Esophagus squamous epithelium (tissue), 5 donors: ENCODE measurements at regions not wholly inside any gene's neighbourhood (a gene's known extent, or its start where the extent isn't known, plus 50 kb on each side); places are given as distances from the start of the nearest gene placed in this dataset.

ENCODE experiments used
- DNase-seq: peaks from one replicate; lab custom pipeline; 2025; lab: John Stamatoyannopoulos, UW
- H3K27ac ChIP-seq, 4 donors: fragments of 200-600 bp; sonication (generic); one replicate each; pipeline ENCODE4 v1.5.1; 2016 to 2019; ENCODE audit warnings: mild to moderate bottlenecking in 1 of 4
- H3K27me3 ChIP-seq, 4 donors: fragments of 200-600 bp; sonication (generic); 1 replicate in 3 of 4; 2 replicates in 1 of 4; pipeline versions ENCODE4 v1.5.1 to v1.6.0; 2017 to 2021; ENCODE audit warnings: antibody characterized with exemption in 1 of 4
- H3K36me3 ChIP-seq, 3 donors: fragments of 200-600 bp; sonication (generic); one replicate each; pipeline ENCODE4 v1.5.1; 2016 to 2019
- H3K4me1 ChIP-seq, 3 donors: fragments of 200-600 bp; sonication (generic); one replicate each; pipeline ENCODE4 v1.5.1; 2017 to 2019
- H3K4me3 ChIP-seq, 4 donors: fragments of 200-600 bp; sonication (generic); 1 replicate in 3 of 4; 2 replicates in 1 of 4; pipeline ENCODE4 v1.5.1; 2016 to 2019; ENCODE audit warnings: mild to moderate bottlenecking in 2 of 4, moderate library complexity in 1 of 4
- H3K9me3 ChIP-seq, 3 donors: fragments of 200-600 bp; sonication (generic); one replicate each; pipeline ENCODE4 v1.5.1; 2016 to 2019
- POLR2A ChIP-seq, 4 donors: fragments of 450-650 bp; IDR thresholded peaks; one replicate each; pipeline ENCODE4 v1.6.1; 2017; ENCODE audit warnings: antibody characterized with exemption in 4 of 4, mild to moderate bottlenecking in 4 of 4, moderate library complexity in 3 of 4
- WGBS, 2 donors: methylation state at CpG; one replicate each; pipeline ENCODE4 v1.1.5; 2018; 5-methylcytosine and 5-hydroxymethylcytosine counted together
- intact Hi-C: fragments of 100-400 bp; cut with DNase I; formaldehyde crosslinking; loops from one replicate; pipeline ENCODE4 v1.15.0; 2022
- TF ChIP-seq, protein P1 (sequence below), 6 experiments: fragments of 450-650 bp in 4 of 6; fragments of 200-600 bp in 2 of 6; sonication (generic) in 2 of 6; IDR thresholded peaks; one replicate each; pipeline ENCODE4 v1.5.1; 2016 to 2019; ENCODE audit warnings: antibody characterized with exemption in 6 of 6, mild to moderate bottlenecking in 4 of 6, moderate library complexity in 4 of 6
- donor health status: DM: yes; HTN: yes; CAD: no.

DNA sequence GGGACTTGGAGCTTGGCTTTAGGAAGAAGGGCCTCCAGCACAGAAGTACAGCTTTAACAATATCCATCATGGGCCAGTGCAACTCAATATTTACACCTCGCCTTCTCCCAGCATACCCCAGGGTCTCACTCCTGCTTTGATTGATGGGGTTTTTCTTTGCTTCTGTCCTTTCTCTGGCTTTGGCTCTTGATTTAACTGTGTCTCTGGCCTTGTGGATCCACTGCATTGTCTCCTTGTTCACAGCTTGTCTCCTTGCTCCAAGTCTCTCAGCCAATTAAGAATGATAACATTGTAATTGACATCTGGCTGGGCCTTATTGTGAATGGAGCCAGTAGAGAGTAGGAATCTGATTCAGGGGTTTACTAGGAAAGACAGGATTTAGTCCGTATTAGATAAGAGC lies 1019.5 kb downstream of the TMEM182 start:
- intact Hi-C loops, result no loop called here
- Histone ChIP-seq H3K9me3 (no peaks in the 10 kb centered on the region), H3K4me3 (no peak overlapping the region), H3K36me3 (no peaks in the 10 kb centered on the region), H3K27me3 (no peaks in the 10 kb centered on the region), H3K27ac (no peak overlapping the region), H3K4me1 (no peaks in the 10 kb centered on the region)
- WGBS, 2 donors, result 47 to 81% methylated on average over 2 of the region's 2 CpGs
- TF ChIP-seq POLR2A (IDR thresholded peaks at IDR 0.05), result no peak
- TF ChIP-seq, protein P1, sequence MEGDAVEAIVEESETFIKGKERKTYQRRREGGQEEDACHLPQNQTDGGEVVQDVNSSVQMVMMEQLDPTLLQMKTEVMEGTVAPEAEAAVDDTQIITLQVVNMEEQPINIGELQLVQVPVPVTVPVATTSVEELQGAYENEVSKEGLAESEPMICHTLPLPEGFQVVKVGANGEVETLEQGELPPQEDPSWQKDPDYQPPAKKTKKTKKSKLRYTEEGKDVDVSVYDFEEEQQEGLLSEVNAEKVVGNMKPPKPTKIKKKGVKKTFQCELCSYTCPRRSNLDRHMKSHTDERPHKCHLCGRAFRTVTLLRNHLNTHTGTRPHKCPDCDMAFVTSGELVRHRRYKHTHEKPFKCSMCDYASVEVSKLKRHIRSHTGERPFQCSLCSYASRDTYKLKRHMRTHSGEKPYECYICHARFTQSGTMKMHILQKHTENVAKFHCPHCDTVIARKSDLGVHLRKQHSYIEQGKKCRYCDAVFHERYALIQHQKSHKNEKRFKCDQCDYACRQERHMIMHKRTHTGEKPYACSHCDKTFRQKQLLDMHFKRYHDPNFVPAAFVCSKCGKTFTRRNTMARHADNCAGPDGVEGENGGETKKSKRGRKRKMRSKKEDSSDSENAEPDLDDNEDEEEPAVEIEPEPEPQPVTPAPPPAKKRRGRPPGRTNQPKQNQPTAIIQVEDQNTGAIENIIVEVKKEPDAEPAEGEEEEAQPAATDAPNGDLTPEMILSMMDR (IDR thresholded peaks at IDR 0.05), result no peak
- no peak for DNase-seq

DNA sequence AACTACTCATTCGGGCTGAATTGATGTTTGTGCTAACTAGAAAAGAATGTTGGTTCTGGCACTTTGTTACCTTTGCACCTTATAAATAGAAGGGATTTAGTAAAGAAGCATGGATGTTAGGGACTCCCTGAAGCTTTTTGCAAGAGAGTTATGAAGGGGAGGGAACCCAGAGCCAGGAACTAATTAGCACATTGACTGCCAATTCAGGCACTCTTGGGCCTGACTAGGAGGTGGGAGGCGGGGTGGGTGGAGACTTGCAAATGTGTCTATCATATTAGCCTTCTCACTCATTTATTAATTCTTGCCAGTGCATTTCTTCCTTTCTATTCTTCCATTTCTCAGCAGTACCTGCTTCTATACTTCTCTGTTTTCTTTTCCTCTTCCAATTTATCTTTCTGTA lies 1022.4 kb downstream of the TMEM182 start:
- no peaks in the 10 kb centered on the region for H3K27me3 ChIP-seq
- no peaks in the 10 kb centered on the region for H3K4me1 ChIP-seq
- H3K27ac ChIP-seq, result no peak overlapping the region
- no peaks in the 10 kb centered on the region for H3K36me3 ChIP-seq
- 51 to 53% methylated on average over 2 of the region's 2 CpGs for WGBS, 2 donors
- no peak for TF ChIP-seq POLR2A (IDR thresholded peaks at IDR 0.05)
- TF ChIP-seq, protein P1 (IDR thresholded peaks at IDR 0.05), result no peak
- no peaks in the 10 kb centered on the region for H3K9me3 ChIP-seq
- H3K4me3 ChIP-seq, result no peak overlapping the region
- intact Hi-C loops, result no loop called here
- no peak for DNase-seq

DNA sequence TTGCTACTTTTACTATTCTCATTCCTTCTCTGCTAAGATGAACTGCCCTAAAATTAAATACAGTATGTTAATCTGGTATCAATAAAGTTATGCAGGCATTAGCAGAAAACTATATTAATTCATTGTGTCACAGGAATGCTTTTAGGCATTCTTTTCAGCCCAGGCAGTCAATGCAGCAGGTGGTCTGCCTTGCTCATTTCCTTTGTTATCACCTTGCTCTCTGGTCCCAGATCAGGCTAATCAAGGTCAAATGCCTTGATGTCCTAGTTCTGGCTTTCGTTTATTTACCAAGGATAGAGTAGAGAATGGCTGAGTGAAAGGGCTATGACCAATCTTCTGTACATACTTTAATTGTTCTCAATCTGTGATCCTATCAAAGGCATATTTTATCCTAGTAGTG lies 1023.6 kb downstream of the TMEM182 start:
- H3K27me3 ChIP-seq, result no peaks in the 10 kb centered on the region
- WGBS, 2 donors, result 8 to 14% methylated on average over 1 of the region's 1 CpG

DNA sequence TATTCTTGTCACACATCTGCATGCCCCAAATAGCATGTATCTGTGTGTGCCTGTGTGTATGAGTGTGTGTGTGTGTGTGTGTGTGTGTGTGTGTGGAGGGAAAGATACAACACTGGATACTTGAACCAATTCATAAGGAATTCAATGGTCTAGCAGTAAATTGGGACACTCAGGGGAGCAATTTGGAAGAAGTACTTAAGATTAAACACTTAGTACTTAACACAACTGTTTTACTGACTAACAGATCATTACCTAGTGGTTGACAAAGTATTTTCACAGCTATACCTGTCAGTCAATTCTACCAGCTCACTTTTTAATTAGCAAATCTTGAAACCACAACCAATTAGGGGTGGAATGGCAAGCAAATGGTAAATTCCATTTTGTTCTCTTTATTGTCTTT lies 1024.1 kb downstream of the TMEM182 start:
- no peak for DNase-seq

More for the DNA sequence above, 1023.6 kb downstream of the TMEM182 start:
- Histone ChIP-seq H3K9me3 (no peaks in the 10 kb centered on the region), H3K4me1 (no peaks in the 10 kb centered on the region), H3K27ac (no peak overlapping the region), H3K36me3 (no peaks in the 10 kb centered on the region), H3K4me3 (no peak overlapping the region)
- intact Hi-C loops, result no loop called here
- TF ChIP-seq, protein P1 (IDR thresholded peaks at IDR 0.05), result no peak
- no peak for TF ChIP-seq POLR2A (IDR thresholded peaks at IDR 0.05)
- DNase-seq, result no peak

DNA sequence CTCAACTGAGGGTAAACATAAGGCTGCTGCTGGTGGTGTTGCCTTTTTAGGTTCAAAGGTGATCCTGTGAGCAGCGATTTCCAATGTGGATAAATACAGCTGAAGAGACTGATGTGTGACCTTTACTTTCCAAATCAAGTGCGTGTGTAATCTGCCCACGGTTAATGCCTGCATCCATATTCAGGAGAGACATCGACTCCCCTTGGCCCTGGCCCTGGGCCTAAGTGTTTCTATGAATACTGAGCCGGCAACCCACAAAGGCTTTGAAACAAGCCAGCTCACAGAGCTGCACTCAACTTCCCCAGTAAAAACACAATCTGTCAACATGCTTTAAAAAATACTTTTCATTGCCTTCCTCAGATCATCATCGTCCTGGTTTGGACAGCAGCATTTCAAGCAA lies 1026.6 kb downstream of the TMEM182 start:
- no peak for DNase-seq

More for the DNA sequence above, 1024.1 kb downstream of the TMEM182 start:
- Histone ChIP-seq H3K4me3 (no peak overlapping the region), H3K9me3 (no peaks in the 10 kb centered on the region), H3K27me3 (no peaks in the 10 kb centered on the region), H3K36me3 (no peaks in the 10 kb centered on the region), H3K4me1 (no peaks in the 10 kb centered on the region), H3K27ac (no peak overlapping the region)
- TF ChIP-seq, protein P1 (IDR thresholded peaks at IDR 0.05), result no peak
- TF ChIP-seq POLR2A (IDR thresholded peaks at IDR 0.05), result no peak
- intact Hi-C loops, result no loop called here

More for the DNA sequence above, 1026.6 kb downstream of the TMEM182 start:
- WGBS, 2 donors, result 32 to 37% methylated on average over 6 of the region's 6 CpGs
- intact Hi-C loops, result no loop called here
- H3K27ac ChIP-seq, result no peak overlapping the region
- no peaks in the 10 kb centered on the region for H3K27me3 ChIP-seq
- H3K4me3 ChIP-seq, result no peak overlapping the region
- TF ChIP-seq, protein P1 (IDR thresholded peaks at IDR 0.05), result no peak
- no peak for TF ChIP-seq POLR2A (IDR thresholded peaks at IDR 0.05)
- H3K4me1 ChIP-seq, result no peaks in the 10 kb centered on the region
- H3K36me3 ChIP-seq, result no peaks in the 10 kb centered on the region
- no peaks in the 10 kb centered on the region for H3K9me3 ChIP-seq
